ENCODE measurements at regions not wholly inside any gene's neighbourhood (a gene's known extent, or its start where the extent isn't known, plus 50 kb on each side); places are given as distances from the start of the nearest gene placed in this dataset.

GRCh38 chr4:84147831-84148230 lies 351.3 kb downstream of the NKX6-1 start (continued):
- no peak for TF ChIP-seq ZNF462 (CRISPR knock-in tag; IDR thresholded peaks at IDR 0.05)
- TF ChIP-seq NANOG (IDR thresholded peaks at IDR 0.05; ENCODE audit: borderline replicate concordance), result no peak
- no peak for TF ChIP-seq POLR2AphosphoS5 (IDR thresholded peaks at IDR 0.05; ENCODE audit: low read depth)
- TF ChIP-seq ETS1 (IDR thresholded peaks at IDR 0.05), result no peak
- TF ChIP-seq EZH2 (IDR thresholded peaks at IDR 0.05; ENCODE audit: low read depth, unreplicated experiment), result no peak

GRCh38 chr4:84146300-84146959 lies 352.7 kb downstream of the NKX6-1 start:
- H3K4me1 ChIP-seq (ENCODE audit: insufficient read depth), result no peaks in the 10 kb centered on the region
- no peak overlapping the region for H3K27ac Mint-ChIP-seq
- no peaks in the 10 kb centered on the region for H3K36me3 ChIP-seq (ENCODE audit: insufficient read depth)
- H3K4me3 ChIP-seq, result no peak overlapping the region
- peaks cover 2% of the 10 kb centered on the region for H3K27me3 Mint-ChIP-seq (ENCODE audit: insufficient read depth, low read depth, poor library complexity)
- H3K4me3 Mint-ChIP-seq, result no peak overlapping the region
- H3K4me1 Mint-ChIP-seq, result no peaks in the 10 kb centered on the region
- no peaks in the 10 kb centered on the region; the same call in 2 of the 3 replicates for H3K9me3 Mint-ChIP-seq
- H3K79me2 ChIP-seq (replicated peaks; ENCODE audit: insufficient read depth), result no peaks in the 10 kb centered on the region
- no peak overlapping the region for H3K4me2 ChIP-seq
- H3K27me3 ChIP-seq (ENCODE audit: insufficient read depth), result no peaks in the 10 kb centered on the region
- no peak overlapping the region for H3K27ac ChIP-seq (ENCODE audit: low read depth)
- H3K36me3 Mint-ChIP-seq (ENCODE audit: low read depth), result no peaks in the 10 kb centered on the region
- H3F3A ChIP-seq (replicated peaks; ENCODE audit: low read depth), result no peaks in the 10 kb centered on the region
- no peaks in the 10 kb centered on the region for H4K20me1 ChIP-seq (replicated peaks; ENCODE audit: insufficient read depth)
- no peak for DNase-seq (ENCODE audit: low spot score)
- ATAC-seq, result no peak
- no peaks in the 10 kb centered on the region for H3K9me2 ChIP-seq (ENCODE audit: insufficient read depth)
- H2AFZ ChIP-seq, result no peak overlapping the region
- TF ChIP-seq REST (IDR thresholded peaks at IDR 0.05; ENCODE audit: unreplicated experiment) (no peak), CTCF (conservative IDR thresholded peaks at IDR 0.05; ENCODE audit: low read depth in 2 of 2) (no peak), EZH2 (IDR thresholded peaks at IDR 0.05; ENCODE audit: low read depth, unreplicated experiment) (no peak), EZH2phosphoT487 (IDR thresholded peaks at IDR 0.05; ENCODE audit: unreplicated experiment) (no peak), ZNF331 (CRISPR knock-in tag; IDR thresholded peaks at IDR 0.05; ENCODE audit: low read depth) (no peak), NANOG (IDR thresholded peaks at IDR 0.05; ENCODE audit: borderline replicate concordance) (no peak), JUNB (IDR thresholded peaks at IDR 0.05; ENCODE audit: unreplicated experiment) (no peak), CREB1 (CRISPR knock-in tag; IDR thresholded peaks at IDR 0.05; ENCODE audit: low read depth) (no peak), ZNF114 (CRISPR knock-in tag; IDR thresholded peaks at IDR 0.05) (no peak)

All from GM23338 (cell line).